ENCODE measurements at regions not wholly inside any gene's neighbourhood (a gene's known extent, or its start where the extent isn't known, plus 50 kb on each side); places are given as distances from the start of the nearest gene placed in this dataset.
"Not testable (repeated sequence)": the region's sequence is repeated elsewhere in the genome, so short reads cannot be mapped to it uniquely, and the experiment has no call there.

- Histone ChIP-seq H3K4me1 (no peaks in the 10 kb centered on the region), H3K4me3 (no peak overlapping the region), H3K36me3 (no peaks in the 10 kb centered on the region), H3K9me3 (no peaks in the 10 kb centered on the region), H3K27ac (no peak overlapping the region), H3K27me3 (no peaks in the 10 kb centered on the region)
- TF ChIP-seq CTCF (IDR thresholded peaks at IDR 0.05), result no peak
- DNase-seq (ENCODE audit: low spot score), result no peak
Measured at GRCh38 chr15:77831986-77832385, 199.3 kb upstream of the LINGO1 start.

- TF ChIP-seq CTCF (IDR thresholded peaks at IDR 0.05), result no peak
- Histone ChIP-seq H3K36me3 (no peaks in the 10 kb centered on the region), H3K27me3 (no peaks in the 10 kb centered on the region), H3K9me3 (no peaks in the 10 kb centered on the region), H3K4me3 (no peak overlapping the region), H3K4me1 (no peaks in the 10 kb centered on the region), H3K27ac (no peak overlapping the region)
- DNase-seq (ENCODE audit: low spot score), result no peak
Measured at GRCh38 chr15:77830051-77830468, 197.3 kb upstream of the LINGO1 start.

- not testable (repeated sequence) for H3K4me3 ChIP-seq; H3K27me3 ChIP-seq; H3K4me1 ChIP-seq; H3K36me3 ChIP-seq; H3K27ac ChIP-seq; H3K9me3 ChIP-seq; DNase-seq (ENCODE audit: low spot score)
Measured at GRCh38 chr15:77829331-77829730, 196.6 kb upstream of the LINGO1 start.

- Histone ChIP-seq H3K4me1 (no peaks in the 10 kb centered on the region), H3K4me3 (no peak overlapping the region), H3K27me3 (no peaks in the 10 kb centered on the region), H3K36me3 (no peaks in the 10 kb centered on the region), H3K27ac (no peak overlapping the region), H3K9me3 (no peaks in the 10 kb centered on the region)
- no peak for TF ChIP-seq CTCF (IDR thresholded peaks at IDR 0.05)
- no peak for DNase-seq (ENCODE audit: low spot score)
Measured at GRCh38 chr15:77827860-77828259, 195.1 kb upstream of the LINGO1 start.

GRCh38 chr15:77826006-77826695, 193.4 kb upstream of the LINGO1 start:
- no peak for TF ChIP-seq CTCF (IDR thresholded peaks at IDR 0.05)
- Histone ChIP-seq H3K4me3 (no peak overlapping the region), H3K36me3 (no peaks in the 10 kb centered on the region), H3K9me3 (no peaks in the 10 kb centered on the region), H3K4me1 (no peaks in the 10 kb centered on the region), H3K27me3 (no peaks in the 10 kb centered on the region), H3K27ac (no peak overlapping the region)
- no peak for DNase-seq (ENCODE audit: low spot score)

GRCh38 chr15:77825546-77825945, 192.8 kb upstream of the LINGO1 start:
- Histone ChIP-seq H3K36me3 (no peaks in the 10 kb centered on the region), H3K27me3 (no peaks in the 10 kb centered on the region), H3K9me3 (no peaks in the 10 kb centered on the region), H3K4me1 (peaks cover 0 to 4% of the 10 kb centered on the region in 2 donors), H3K4me3 (no peak overlapping the region), H3K27ac (no peak overlapping the region)
- DNase-seq (ENCODE audit: low spot score), result no peak
- TF ChIP-seq CTCF (IDR thresholded peaks at IDR 0.05), result no peak
